HG03064 (cell line): ENCODE measurements at regions not wholly inside any gene's neighbourhood (a gene's known extent, or its start where the extent isn't known, plus 50 kb on each side); places are given as distances from the start of the nearest gene placed in this dataset.

ENCODE experiments used
- ATAC-seq: cut with Tn5 transposase; IDR thresholded peaks from one replicate; pipeline ENCODE4 v1.9.1; 2021; ENCODE audit warnings: low read depth; ENCODE audit not compliant: unreplicated experiment

DNA sequence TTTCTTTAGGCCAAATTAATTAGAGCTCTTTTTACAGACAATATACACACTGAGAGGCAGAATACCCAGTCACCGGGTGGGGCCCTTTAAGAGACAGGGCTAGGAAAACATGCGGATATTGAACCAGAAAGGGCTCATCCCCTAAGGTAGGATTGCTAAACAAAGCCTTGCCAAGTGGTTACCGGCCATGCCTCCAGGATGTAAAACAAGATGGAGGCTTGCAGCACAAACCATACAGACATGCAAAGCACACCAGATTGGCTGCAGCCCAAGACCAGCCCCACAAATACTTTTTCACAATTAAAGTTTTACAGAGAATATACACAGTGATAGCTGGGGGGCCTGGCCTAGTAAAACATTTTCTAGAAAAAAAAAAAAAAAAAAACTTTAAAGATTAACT, 210.0 kb downstream of the KLHL4 start:
- ATAC-seq: no peak

DNA sequence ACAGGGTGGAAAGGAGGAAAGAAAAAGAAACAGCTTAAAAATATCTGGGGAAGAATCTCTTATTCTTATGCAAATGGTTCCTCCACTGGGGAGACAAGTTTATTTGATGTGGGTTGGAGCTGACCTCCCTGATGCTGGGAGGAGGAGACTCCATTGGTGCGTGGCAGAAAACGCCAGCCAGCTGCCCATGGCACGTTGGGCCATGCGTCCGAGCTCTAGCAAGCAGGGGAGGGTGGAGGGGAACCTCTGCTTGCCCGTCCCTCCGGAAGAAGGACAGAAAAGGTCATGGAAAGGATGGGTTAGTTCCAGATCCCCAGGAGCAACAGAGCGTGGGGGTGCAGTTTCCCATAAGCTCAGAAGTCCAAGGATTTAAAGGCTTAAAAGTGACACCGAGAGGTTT, 210.4 kb downstream of the KLHL4 start:
- no peak for ATAC-seq

DNA sequence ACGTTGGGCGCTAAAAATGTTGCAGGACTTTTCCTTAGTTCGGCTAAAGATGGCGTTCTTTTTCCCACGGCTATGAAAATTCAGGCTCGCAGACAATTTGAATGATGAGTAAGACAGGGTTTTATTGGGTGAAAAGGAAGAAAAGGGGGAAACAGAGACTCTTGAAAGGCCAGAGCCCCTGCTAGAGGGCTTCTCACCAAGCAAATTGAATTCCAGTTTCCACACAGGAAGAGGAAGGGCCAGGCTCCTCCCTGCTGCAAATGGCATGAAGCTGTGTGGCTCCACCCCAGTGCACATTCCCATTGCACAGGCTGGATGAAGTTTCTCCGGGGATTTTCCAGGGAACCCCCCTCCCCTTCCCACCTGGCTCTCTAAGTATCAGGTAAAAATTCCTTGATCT, 210.9 kb downstream of the KLHL4 start:
- no peak for ATAC-seq

DNA sequence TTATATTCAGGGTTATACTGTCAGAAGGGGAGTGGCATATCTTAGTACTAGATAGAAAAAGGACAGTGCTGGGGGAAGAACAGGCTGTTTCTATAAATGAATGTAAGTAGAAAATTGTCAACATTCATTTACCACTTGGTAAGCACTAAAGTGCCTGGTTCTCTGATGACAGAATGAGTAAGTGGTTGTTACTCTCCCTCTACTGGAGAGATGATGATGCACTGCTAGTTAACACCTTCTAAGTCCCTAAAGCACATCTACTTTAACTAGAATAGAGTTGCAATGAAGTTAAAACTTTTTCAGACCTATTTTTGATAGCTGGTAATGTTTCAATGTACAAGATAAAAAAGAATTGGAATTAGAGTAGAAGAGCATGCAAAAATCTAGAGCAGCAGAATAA, 214.5 kb downstream of the KLHL4 start:
- no peak for ATAC-seq

DNA sequence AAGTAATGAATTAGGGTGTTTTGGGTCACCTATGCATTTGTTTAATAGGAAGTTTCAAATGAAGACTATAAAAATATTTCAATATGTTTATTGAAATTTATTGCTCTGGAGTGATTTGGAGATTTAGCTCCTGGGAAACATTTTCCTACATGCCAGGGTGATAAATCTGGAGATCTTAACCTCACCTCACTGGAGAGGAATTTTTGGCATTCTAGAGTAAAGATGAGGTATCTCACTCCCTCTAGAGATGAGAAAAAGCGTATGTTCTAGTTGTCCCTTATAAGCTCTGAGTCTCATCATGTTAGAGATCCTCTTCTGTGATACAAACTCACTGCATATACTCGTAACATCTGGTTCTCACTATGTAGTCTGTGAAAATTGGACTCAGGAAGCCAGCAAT, 219.0 kb downstream of the KLHL4 start:
- no peak for ATAC-seq

DNA sequence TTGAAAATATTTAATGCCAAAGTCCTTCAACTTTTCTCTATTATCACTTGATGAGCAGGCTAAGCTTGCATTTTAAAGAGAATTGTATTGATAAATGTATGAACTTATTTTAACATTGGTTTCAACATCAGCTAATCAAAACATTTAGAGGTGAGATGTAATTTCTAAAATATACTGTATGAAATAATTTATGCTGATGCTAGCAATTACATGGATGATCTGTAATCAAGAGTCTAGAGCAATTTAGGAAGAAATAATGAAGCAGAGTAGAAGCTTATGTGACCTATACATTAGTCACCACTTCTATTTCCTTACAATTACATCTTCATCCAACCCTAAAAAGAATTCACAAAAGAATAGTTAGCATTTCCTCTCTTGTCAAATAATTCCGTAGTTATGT, 226.8 kb downstream of the KLHL4 start:
- no peak for ATAC-seq

DNA sequence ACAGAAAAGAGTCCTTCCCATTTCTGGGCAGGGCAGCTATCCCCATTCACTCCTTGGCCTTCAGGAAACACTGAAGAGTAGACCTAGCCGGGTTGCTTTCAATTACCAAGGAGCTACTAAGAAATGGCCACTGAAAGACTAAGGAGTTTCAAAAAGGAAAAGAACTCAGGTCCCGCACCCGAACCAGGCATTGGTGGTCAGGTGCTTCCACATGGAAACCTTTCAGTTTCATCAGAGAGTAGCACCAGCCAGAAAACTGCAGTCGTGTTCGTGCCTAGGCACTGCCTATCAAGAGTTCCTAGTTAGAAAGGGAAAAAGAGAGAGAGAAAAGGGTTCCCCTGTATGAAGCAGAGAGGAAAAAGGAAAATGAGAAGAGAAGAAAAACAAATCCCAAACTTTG, 237.9 kb downstream of the KLHL4 start:
- ATAC-seq: no peak

DNA sequence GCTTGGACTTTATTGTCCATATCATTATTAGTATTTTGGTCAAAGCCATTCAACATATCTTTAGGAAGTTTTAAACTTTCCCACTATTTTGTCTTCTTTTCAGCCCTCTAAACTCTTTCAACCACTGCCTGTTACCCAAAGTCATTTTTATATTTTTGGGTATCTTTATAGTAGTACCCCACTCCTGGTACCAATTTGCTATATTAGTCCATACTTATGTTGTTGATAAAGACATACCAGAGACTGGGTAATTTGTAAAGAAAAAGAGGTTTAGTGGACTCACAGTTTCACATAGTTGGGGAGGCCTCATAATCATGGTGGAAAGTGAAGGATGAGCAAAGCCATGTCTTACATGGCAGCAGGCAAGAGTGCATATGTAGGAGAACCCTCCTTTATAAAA, 271.4 kb downstream of the KLHL4 start:
- no peak for ATAC-seq

DNA sequence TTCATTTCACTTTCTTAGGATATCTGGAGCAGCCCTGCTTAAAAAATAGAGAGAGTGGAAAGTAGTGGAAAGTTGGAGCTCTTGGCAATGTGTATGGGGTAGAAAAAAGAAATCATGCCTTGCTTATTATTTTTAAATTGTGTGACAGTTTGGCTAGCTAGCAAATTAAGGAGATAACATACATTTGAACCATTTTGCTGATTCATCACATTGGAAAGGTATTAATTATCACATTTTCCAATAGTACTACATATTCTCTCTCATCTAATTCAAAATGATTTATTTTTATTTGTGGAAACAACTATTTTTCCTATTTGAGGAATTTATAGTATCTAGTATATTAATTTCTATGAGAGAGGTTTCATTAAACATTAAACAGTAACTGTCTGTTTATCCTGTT, 280.4 kb downstream of the KLHL4 start:
- ATAC-seq: no peak

DNA sequence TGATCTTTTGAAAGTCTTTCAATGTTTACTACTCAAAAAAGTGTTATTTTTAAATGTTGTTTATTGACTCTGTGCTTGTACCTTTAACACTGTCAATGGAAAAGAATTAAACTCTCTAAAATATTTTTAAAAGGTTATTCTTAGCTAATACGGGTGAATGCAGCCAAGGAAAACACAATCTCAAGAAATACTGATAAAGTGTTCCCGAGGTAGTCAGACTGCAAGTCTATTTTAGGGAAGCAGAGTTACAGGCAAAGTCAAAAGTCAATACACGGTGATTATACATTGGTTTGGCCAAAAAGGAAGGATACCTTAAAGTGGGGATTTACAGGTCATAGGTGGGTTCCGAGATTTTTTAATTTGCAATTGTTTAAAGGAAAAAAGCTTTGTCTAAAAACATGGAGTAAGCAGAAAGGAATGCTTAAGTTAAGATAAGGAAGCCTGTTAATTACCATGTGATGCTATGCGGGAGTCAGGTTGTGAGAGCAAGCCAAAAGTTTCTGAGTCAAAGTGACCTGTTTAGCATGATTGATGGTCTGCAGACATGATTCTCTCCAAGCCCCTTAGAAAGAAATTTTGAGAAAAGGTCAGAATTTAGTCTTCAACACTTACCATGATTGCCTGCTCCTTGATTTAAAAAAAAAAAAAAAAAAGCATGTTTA, 288.4 kb downstream of the KLHL4 start:
- no peak for ATAC-seq

DNA sequence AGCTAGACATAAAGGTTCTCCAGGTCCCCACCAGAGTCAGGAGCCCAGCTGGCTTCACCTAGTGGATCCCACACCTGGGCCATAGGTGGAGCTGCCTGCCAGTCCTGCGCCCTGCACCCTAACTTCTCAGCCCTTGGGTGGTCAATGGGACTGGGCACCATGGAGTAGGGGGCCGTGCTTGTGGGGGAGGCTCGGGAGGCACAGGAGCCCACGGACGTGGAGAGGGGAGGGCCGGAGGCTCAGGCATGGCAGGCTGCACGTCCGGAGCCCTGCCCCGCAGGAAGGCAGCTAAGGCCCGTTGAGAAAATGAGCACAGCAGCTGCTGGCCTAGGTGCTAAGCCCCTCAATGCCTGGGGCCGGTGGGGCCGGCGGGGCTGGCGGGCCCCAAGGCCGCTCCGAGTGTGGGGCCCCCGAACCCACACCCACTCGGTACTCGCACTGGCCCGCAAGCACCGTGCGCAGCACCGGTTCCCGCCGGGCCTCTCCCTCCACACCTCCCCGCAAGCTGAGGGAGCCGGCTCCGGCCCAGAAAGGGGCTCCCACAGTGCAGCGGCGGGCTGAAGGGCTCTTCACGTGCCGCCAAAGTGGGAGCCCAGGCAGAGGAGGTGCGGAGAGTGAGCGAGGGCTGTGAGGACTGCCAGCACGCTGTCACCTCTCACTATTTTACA, 291.1 kb downstream of the KLHL4 start:
- no peak for ATAC-seq

DNA sequence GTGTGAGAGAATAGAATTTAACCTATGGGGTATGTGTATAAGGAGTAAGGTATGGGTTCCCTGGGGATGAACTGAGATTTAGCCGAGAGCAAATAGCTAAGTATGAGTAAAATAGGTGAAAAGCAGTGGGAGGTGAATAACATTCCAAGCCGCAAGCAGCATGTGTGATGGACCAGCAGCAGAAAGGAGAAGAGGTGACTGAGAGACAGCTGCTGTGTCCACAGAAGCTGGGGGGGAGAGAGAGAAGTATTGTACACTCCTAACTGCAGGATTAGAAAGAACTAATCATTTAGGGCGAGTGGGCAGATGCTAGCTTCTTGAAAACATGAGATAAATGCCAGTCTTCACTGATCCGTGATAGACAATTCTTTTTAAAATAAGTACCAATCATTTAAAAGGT, 296.0 kb downstream of the KLHL4 start:
- ATAC-seq: no peak

DNA sequence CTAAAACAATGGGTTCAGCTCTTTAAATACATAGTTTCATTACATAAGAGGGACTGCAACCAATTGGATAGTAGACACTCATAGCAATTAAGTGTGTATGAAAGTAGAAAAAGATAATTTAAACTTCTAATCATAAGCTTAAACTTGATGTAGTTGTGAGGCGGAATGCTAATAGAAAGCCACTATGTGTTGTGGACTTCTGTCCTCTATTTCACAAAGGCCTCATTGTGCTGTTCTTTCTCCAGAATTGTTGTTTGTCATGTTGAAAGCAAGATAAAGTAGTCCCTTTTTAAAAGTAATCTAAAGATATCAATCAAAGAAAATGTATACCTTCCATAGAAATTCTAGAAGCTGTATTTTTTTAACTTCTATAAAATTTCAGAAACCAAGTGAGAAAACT, 329.4 kb downstream of the KLHL4 start:
- no peak for ATAC-seq

DNA sequence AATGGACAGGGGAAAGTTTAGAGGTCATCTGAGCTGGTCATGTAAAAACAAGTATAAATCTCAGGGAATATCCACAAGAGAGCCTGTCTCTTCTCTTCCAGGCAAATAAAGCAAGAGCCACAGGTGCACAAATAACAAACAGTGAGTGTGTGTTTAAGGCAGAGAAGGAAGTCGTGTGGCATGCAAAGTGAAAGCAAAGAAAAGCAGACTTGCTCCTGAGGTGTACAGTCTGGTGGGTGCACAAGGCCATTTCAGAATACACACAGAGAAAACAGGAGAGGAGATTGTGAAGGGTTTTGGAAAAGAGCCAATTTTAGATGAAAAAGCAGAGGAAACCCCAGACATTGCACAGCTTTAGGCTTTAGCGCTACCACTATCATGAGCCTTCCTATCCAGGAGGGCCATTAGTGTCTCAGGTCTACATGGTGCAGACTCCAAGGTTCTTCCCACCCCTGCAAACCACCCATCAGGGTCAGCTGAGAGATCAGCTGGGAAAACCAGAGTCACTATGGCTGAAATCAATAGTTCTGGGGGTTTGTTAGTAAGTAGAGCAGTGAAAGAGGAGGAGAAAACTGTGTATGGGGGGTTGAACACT, 355.8 kb downstream of the KLHL4 start:
- peak; percentile 62 for ATAC-seq

DNA sequence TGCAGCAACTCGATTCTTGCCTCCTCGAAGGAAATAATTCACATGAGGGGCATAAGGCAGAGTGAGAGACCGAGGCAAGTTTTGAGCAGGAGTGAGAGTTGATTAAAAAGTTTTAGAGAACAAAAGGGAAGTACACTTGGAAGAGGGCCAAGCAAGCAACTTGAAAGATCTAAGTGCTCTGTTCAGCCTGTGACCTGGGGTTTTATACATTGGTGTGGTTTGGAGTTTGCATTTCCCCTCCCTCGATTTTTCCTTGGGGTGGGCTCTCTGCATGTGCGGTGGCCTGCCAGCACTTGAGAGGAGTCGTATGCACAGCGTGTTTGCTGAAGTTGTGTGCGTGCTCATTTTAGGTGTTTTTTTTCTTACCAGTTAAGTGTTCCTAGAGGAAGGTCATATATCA, 356.4 kb downstream of the KLHL4 start:
- ATAC-seq: peak; percentile 34

DNA sequence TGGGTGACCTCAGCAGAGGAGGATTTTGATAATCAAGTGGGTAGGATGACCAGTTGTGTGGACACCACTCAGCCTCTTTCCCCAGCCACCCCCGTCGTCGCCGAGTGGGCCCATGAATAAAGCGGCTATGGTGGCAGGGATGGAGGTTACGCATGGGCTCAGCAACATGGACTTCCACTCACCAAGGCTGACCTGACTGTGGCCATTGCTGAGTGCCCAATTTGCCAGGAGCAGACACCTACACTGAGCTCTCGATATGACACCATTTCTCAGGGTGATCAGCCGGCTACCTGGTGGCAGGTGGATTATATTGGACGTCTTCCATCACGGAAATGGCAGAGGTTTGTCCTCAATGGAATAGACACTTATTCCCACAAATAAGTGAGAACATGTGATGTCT, 361.3 kb downstream of the KLHL4 start:
- ATAC-seq: no peak

DNA sequence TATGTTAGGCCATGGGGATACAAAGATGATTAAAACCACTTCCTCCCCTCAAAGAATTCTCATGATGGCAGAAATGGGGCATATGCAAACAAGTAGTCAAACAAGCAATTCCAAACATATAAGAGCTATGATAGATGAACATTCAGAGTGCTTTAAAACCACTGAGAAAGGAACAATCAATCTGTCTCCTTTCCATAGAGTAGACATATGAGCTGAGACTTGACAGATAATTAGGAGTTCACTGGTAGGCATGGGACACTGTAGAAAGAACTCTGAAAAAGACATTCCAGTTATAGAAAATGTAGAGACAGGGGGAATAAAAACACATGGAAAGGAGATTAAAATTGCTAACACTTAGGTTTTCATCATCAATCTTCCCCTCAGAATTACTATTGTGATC, 372.8 kb downstream of the KLHL4 start:
- no peak for ATAC-seq

DNA sequence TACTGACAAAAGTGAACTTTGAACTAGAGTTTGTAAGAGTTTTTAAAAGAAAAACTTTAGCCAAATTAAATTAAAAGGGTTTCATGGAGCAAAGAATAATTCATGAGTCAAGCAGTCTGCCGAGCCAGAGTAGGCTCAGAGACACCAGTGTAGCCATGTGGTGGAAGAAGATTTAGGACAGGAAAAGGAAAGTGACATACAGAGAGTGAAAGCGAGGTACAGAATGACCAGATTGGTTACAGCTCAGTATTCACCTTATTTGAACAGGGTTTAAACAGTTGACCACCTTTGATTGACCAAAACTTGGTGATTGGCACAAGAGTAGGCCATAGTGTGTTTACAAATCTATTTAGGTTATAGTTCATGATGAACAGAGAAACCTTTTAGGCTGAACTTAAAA, 377.8 kb downstream of the KLHL4 start:
- no peak for ATAC-seq

DNA sequence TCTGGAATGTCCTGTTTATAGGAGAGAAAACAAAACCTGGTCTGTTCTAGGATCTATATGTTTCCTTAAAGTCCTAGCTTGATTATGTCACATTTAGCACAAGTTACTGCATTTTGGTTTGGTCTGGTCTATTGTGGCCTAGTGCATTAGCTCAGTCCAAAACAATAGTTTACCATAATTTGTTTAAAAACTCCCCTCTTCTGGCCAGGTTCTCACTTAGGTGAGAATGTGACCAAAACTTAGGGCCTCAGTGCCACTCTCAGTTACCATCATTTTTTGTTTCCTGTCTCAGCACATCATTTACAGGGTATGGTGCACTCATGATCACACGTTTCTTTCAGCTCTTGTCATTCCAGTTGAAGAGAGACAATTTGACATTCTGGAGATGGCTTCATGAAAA, 378.5 kb downstream of the KLHL4 start:
- ATAC-seq: no peak

DNA sequence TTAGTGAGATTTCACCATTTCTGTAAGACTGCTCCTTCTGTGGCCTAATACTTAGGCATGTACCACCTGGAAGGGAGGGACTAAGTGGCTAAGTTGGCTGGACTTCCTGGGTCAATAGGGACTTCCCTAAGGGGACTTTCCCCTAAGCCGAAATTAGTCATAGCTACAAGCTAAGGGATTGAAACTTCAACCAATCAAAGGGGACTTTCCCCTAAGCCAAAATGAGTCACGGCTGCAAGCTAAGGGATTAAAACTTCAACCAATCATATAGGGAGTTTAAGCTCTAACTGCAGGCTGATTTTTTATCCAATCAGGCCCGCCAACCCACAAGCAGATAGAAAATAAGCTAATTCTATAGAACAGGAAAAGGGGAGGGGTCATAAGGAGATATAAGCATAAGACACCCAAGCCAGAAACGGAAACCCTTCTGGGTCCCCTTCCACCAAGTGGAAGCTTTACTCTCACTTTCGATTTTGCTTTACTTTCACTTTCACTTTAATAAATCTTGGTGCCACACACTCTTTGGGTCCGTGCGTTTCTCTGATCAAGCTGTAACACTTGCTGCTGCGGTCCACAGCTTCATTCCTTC, 382.8 kb downstream of the KLHL4 start:
- ATAC-seq: peak; percentile 65

DNA sequence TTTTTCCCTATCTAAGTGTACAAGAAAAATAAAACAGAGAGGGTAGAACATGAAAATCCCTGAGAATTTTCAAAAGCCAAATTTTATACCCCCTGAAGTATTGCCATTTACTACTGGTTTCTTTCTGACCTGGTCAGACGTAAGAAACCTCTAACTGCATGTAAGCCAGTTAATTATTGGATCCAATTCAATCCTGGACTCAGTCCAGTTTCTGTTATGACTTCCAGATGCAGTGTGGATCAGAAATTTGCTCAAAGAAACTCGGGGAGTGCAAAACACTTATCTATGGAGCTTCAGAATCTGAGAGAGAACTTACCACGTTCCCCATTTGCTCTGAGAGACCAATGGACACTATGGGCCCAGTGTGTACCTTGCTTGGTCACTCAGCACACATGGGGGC, 383.5 kb downstream of the KLHL4 start:
- ATAC-seq: no peak

DNA sequence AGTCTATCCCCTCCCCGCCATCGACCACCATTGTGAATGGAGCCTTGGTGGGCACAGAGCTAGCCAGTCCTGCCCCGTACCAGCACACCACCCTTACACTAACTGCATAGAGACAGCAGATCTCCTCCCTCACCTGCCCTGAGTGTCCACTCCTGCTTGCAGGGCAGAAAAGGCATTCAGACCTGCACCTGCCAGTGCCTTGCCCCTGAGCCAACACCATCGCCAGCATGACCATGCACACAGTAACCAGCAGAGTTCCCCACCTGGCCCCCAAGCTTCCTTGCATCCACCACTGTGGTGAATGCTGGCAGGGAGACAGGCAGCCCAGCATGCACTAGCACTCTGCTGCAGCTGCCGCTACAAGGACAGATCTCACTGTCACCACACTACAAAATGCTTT, 397.1 kb downstream of the KLHL4 start:
- no peak for ATAC-seq
